Right kidney (tissue), 1 donor: ENCODE measurements at regions not wholly inside any gene's neighbourhood (a gene's known extent, or its start where the extent isn't known, plus 50 kb on each side); places are given as distances from the start of the nearest gene placed in this dataset.

Experiments
- DNase-seq: peaks from one replicate; pipeline ENCODE4 v3.0.0-alpha.2; 2016

DNA sequence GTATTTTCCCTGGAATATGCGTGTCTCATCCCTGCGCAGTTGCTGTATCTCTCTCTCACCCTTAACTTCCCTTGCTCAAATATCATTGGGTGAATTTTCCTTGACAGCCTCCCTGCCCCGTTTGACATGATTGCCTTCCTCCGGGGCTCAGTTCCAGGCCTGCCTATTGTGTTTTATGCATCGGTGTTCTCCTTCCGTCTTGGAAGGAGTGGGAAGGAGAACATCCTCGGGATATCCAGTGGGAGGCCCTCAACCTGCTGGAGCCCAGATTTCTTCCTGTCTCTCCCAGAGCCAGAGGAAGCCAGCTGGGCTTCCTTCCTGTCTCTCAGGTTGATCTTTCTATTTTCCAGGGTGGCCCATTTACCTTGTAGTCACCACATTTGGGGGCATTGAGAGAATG is 434.7 kb upstream of the HS6ST1 start:
- DNase-seq: no peak

DNA sequence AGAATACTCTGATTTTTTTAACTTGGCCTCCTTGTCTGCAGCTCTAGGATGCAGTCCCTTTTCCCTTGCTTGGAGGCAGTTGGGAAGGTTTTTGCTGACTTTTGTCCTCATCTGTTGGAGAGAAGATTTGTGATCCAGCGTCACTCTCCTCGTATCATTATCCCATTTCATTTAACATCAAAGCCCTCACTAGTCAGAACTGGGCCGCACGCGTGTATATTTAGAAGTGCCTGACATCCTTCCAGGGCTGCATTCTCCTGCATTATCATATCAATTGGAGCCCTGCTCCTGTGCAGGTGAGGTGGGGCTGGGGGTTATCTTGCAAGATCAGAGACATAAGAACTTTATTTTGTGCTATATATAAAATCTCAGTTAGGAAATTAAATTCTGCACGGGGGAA is 435.1 kb upstream of the HS6ST1 start:
- DNase-seq: no peak

DNA sequence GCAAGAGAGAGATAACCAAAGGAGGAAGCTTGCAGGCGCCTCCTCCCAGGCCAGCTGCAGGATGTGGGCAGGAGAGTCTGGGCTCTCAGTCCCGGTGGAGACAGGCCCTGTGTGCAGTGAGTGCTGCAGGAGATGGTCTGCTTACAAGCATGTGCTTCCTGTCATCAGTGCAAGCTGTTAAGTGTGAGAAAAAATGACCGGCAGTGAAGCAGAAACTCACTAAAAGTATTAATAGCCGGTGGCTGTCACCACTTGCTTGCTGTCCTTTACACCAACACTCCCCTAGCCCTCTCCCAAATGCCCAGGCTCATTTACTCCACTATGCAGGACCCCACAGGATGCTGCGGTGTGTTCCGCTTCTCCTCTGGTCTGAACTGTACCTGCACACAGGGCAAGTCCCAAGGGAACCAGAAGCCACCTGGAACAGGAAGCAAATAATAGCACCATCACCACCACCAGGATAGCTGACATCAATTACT is 435.6 kb upstream of the HS6ST1 start:
- DNase-seq: no peak

DNA sequence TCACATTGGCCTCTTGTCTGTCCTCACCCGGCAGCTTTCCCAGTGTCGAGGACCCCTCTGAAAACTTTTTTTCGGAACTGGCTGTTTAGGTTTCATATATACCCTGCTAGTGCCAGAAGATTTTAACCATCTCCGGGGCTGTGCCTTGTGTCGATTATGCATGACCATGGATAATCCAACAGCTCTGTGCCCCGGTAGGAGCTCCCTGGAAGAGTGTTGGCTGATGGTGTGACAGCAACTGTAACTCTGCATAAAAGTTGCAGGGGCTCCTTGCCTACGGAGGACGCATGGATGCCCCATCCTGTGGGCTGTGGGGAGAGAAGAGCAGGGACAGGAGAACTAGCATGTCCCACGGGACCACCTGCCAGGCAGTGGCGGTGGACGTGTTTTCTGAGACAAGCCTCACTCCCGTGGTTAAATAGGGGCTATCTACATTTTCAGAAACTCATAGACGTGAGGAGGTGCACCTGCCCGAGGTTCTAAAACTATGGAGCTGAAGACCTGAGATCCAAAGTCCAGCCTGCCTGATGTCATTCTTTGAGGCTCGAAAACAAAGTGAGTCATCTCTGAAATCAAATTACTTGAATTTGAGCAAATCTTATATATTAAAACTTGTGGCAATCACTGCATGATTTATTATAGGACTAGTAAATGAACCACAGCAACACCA is 437.2 kb upstream of the HS6ST1 start:
- no peak for DNase-seq

DNA sequence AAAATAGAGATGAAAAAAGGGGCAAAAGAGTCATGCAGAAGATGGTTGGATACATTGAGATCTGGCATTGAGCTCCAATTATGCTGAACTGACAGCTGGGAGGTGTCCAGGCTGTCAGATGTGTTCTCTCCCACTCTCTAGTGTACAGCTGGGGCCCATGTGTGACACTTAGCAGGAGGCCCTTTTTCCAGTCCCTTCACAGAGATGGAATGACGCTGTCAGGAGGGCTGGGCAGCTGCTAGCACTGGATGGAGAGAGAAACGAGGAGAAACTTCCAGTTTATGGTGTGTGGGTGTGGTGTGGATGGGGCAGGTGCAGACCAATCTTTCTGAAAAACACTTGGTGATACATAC is 437.7 kb upstream of the HS6ST1 start:
- DNase-seq: no peak

DNA sequence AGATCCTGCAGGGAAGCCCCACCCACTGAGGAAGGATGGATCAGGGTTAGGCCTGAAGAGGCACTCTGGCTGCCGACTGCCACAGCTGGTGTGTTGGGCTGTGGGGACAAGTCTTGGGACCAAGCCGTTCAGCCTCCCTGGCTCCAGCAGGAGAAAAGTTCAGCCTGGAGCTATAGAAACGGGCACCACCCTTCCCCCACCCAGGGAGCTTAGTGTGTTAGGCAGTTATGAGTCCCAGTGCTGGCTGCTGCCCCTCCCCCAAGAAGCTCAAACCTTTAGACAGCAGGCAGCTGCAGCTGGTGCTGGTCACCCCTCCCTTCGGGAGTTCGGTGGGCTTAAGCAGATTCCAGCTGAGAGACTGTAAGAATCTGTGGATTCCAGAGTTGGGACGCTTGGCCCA is 447.1 kb upstream of the HS6ST1 start:
- DNase-seq: no peak

DNA sequence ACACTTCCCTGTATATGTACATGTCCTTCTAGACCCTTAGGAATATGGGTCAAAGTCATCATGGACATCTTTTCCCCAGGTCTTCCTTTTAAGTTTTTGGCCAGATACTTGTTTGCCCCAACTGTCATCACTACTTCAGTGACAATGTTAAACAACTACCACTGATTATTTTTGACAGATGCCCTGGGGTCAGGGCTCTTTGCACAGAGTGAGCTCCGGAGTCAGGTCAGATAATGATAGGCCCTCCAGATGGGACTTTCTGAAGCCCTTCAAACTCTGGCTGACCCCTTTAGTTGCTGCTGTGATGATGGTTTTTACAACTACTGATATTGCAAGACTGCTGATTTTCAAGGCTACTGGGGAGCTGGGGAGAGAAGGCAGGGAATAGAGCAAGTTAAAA is 449.4 kb upstream of the HS6ST1 start:
- DNase-seq: no peak

DNA sequence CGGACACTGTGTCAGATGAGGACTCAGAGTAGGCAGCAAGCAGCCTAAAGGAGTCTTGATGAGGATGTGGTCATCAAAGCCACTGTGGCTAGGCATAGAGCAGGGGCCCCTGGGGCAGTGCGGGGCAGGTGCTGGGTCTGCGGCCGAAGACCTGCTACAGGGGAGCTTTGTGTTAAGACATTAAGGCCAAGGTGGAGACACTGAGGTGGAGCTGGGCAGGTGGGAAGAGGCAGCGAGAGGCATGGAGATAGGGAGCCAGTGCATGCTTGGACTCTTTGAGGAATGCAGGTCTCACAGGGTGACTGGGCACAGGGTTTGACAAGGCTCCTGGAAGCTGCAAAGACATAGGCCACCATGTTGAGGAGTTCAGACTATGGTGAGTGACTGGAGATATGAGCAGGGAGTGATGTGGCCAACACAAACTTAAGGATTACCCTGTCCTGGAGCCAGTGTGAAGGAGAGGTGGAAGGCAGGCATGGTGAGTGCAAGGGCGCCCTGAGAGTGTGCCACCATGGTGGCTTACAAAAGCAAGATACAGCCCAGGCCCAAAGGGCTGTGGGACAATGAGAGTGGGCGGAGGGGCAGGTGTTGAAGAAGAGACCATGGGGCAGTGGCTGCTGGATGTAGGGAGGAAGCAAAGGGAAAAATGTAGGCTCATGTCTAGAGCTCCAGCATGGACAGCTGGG is 450.9 kb upstream of the HS6ST1 start:
- DNase-seq: no peak

DNA sequence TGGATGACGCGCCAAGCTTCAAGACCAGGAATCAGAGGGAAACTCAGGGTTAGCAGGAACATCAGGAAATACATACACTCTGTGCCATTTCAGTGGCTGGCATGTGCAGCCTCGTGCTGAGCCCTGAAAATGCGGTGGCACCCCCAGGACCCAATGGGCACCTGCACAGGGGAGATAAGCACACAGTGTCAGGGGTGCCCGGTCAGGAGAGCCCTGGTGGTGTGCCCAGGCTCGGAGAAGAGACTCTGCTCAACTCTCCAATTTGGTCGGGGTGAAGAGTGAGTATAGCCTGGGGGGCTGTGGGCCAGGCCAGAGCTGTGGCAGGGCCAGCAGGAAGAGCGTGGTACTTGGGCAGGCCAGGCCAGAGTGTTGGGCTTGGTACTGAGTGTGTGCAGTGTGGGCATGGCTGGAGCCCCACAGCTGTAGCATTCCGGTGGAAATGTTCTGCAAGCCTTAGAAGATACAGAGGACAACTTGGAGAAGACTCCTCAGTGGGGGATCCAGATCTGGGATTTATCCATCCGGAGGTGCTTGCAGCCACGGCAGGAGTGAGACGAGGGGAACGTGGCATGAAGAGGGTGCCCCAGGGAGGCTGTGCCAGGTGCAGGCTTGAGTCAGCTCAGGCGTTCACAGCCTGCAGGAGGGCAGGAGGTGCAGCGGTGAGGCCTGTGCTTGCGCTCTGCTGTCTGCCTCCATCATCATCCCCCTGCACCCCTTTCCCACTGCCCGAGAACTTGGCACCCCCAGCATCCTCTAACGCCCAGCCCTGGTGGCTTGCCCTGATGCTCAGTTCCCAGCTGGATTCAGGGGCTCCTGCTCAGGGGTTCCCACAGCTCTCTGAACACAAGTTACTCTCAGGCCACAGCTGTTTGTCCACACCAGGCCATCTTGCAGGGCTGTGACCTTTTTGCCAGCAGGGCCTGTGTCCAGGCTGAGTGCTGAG is 451.7 kb upstream of the HS6ST1 start:
- DNase-seq: no peak

DNA sequence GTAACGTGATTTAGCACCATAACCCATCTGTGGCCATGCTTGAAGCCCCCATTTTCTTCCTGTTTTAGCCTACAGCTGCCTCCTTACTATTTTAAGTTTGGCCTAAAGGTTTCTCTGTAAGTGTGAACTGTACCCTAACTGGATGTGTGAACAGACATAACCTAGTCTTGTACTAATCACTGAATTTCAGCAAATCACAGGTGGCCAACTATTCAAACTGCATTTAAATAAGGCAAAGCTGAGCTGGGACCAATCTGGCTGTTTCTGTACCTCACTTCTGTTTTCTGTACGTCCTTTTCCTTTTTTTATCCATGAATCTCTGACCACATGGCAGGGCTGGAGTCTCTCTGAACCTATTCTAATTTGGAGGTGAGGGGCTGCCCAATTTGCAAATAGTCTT is 452.7 kb upstream of the HS6ST1 start:
- no peak for DNase-seq

DNA sequence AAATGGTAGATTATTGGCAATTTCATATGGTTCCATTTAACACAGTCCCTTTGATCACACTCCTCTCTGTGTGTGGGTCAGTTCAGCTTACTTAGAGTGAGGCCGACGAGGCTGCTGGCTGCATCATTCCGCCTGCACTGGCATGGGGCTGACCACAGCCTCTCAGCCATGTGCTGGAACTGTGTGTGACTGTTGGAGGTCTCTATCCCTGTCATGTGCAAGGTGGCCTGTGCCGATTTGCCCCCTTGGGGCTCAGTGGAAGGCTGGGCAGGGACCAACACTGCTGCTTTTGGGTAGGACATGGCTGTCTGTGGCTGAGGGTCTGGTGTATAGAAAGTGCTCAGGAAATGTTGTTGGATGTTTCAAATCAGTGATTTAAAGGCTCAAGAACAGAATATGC is 454.0 kb upstream of the HS6ST1 start:
- DNase-seq: no peak

DNA sequence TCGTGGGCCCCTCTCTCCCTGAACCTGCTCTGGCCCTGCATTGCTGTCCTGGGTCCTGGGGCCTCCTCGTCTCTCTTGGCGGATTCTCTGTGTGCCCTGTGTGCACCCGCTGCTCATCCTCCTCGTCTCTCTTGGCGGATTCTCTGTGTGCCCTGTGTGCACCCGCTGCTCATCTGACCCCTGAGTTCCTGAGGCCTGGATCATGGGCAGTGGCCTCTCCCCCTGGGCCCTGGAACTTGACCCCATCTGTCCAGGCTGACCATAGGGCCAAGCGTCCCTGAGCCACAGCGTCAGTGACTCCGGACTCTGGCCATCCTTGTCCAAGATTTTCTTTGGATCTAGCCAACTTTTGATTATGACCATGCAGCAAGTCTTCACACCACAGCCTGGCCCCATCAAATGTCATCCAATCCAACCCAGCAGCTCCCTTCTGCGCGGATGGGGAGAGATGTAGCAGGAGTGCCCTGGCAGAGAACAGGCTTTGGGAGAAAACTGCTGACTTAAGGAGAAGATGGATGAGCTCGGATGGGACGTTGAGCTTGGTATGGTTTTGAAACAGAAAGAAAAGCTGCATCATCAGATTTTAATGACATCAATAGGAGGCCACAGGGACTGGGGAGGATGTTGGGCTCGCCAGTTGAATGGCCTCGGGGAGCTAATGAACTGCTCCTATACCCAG is 455.1 kb upstream of the HS6ST1 start:
- DNase-seq: no peak

DNA sequence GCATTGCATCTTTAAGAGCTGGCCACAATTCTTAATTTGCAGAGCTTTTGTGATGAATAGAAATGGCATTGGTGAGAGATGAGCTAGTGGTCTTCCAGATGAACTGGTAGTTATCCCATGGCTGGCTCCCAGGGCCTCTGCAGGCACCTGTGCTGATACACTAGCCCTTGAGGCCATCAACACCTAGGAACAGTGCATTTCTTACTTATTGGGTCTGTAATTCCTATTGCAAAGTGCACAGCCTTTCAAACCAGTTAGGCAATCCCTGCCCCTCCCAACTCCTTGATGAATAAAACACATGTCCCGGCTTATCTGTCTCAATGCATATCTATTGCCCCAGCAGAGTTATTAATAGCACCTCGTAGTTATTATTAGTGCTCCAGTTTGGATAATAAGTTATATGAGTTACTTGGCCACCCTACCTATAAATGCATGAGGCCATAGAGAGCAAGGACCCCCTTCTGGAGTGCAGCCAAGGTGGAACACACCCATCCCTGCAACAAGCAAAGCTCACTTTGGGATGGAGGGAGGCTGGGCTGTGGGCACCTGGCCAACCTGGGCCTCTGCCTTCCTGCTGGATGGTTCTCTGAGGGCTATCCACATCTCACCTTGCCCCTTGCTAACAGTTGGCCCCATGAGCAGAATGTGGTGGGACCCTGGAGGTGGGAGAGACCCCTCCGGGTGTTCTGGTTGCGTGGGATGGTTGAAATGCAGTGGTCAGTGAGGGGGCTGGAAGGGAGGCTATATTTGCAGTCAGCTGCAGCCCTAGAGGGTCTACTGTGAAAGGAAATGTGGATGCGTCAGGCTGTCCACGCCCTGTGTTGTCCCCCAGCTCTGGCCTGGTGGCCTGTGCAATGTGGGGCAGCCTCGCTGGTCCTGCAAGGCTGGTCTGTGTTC is 455.9 kb upstream of the HS6ST1 start:
- DNase-seq: no peak

DNA sequence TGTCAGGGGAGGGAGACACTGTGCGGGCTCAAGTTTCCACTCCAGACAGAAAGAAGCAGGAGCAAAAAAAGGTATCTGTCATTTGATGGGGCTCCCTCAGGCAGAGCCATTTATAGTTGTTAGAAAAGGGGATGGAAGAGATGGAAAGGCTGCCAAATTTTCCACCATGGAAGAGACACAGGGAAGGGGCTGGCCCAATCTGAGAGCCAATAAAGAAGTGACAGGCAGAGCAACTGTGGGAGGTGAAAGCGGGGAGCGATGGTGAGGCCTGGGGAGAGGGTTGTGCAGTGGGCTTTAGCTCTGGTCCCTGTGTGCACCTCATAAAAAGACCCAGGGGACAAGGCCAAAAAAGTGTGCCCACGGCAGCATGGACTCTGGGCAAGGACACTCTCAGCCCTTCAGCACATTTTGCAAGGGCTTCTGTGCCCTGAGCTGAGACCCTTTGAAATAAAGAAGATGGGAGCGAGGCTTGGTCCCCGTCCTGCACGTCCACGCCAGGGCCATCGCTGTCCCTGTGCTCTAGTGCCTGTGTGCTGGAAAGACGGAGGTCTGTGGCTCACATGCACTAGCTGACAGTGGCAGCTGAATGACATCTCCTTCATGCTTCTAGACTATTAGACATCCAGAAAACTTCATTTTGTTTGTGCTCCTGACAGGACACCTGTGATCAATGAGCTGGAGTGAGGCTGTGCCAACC is 456.7 kb upstream of the HS6ST1 start:
- no peak for DNase-seq

DNA sequence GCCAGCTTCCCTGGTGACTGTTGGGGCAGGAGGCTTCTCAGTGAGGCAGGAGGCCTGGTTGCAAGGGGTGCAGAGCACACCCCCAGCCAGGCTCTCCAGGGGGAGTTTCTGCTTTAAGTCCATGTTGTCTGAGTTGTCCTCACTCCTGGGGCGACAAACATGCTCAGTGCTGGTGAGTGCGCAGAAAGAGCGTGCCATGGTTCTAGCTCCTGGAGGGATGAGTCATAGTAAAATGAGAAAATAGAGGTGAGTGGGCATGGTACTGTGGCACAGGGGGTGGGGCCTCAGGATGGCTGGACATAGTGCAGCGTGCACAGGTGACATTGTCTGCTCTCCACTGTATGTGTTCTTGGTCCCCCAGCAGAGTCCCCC is 457.2 kb upstream of the HS6ST1 start:
- DNase-seq: no peak

DNA sequence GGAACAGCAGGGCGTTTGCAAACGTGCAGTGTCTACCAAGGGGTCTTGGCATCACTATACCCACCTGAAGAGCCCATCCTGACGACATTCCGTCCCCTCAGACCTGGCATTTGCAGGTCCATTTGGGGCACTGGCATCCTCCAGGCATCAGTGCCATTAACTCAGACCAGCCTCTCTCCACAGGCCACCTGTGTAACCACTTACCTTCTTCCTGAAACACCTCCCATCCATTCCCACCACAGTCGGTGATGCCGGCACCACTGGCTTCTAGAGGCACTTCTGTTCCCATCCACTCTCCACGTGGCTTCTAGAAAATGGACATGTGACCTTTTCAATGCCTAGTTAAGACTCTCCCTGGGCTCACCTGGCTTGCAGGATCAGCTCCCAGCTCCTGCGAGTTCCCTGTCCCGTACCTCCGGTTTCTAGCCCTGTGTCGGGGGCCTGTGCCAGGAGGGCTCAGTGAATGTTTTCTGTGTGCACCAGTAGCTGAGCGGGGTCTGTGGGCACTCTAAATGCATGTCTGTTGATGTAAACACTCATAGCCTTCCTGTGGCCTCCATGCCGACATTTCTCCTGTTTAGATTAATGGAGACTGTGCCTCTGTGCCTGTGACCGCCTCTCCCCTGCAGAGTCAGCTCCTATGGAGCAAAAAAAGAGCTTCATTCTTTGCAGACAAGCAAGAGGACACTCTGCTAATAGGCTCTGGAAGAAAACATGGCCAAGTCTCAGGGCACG is 458.0 kb upstream of the HS6ST1 start:
- DNase-seq: no peak

DNA sequence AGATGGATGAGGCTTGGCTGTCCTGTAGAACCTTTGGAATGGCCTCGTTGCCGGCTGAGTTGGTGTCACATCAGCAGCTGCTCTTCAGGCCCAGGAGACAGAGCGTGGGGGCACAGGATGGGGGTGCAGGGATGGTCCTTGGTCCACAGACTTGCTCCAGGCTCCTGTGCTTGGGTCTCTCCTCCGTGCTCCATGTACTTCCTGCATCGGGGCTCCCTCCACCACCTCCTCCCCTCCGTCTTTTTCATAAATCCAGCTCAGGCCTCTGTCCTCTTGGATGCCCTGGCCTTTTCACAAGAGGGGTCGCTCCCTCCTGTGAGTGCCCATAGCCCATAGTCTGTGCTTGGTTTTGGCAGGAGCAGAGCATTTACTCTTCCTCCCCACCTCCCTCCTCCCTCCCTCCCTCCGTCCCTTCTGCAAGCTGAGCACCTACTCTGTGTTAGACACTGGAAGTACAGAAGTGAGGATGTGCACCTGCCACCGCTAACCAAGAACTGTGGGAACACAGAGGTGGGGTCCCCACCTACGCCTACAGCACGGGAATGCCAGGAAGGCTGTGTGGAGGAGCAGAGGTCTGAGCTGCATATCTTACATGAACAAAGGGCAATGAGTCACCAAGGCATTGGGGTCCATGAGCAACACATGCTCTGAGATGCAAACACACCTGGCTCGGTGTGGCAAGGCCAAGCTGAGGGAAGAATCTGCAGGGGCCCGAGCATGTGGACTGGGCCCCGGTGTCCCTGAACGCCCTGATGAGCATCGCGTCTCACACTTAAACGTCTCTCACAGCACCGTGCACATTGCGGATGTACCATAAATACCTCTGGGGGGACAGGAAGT is 458.7 kb upstream of the HS6ST1 start:
- DNase-seq: no peak

DNA sequence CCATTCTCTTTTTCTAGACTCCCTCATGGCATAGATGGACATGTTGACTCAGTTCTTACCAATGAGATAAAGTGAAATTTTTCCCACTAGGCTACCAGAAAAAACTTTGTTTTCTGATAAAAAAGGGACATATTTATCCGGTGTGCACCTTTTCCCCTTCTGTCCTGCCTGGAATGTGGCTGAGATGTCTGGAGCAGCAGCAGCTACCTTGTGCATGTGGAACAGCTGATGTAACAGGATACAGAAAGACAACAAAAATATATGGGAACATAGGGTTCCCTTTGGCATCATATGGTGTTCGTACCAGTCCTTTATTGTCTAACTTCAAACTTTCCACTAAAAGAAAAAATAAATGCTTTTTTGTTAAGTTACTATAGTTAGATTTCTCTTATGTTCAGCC is 460.2 kb upstream of the HS6ST1 start:
- no peak for DNase-seq
